HG03139 (cell line): ENCODE measurements at regions not wholly inside any gene's neighbourhood (a gene's known extent, or its start where the extent isn't known, plus 50 kb on each side); places are given as distances from the start of the nearest gene placed in this dataset.
"Not testable (repeated sequence)": the region's sequence is repeated elsewhere in the genome, so short reads cannot be mapped to it uniquely, and the experiment has no call there.

Source experiments
- ATAC-seq: cut with Tn5 transposase; IDR thresholded peaks from one replicate; pipeline ENCODE4 v1.9.1; 2021; ENCODE audit not compliant: unreplicated experiment

DNA sequence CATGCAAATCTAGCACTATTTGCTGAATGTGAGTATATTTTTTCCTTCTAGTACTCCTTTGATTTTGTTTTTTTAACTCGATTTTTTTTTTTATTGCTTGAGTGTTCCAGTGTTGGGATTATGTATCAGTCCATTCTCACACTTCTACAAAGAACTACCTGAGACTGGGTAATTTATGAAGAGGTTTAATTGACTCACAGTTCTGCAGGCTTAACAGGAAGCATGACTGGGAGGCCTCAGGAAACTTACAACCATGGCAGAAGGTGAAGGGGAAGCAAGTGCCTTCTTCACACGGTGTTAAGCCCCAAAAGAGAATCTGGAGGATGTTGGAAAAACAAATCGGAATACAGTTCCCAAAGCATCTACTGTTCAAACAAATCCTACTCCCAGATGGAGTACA lies 69.1 kb downstream of the ZNF518B start:
- not testable (repeated sequence) for ATAC-seq

DNA sequence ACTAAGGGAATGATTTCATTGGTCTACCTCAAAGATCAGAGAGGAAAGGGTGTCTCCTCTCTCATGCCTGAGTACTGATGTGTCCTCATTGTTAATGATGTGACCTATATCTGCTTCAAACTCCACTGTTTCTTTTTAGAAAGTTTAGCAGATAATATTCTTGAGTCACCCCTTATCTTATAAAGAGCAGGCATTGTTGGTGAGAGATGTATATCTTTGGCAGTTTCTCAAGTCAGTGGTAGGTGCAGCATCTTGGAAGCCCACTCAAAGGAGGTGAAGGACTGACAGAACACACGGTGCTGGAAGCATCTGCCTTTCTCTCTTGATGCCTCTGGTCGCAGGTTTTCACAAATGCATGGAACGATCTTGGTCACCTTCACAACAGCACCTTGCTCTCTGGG lies 71.2 kb downstream of the ZNF518B start:
- no peak for ATAC-seq

DNA sequence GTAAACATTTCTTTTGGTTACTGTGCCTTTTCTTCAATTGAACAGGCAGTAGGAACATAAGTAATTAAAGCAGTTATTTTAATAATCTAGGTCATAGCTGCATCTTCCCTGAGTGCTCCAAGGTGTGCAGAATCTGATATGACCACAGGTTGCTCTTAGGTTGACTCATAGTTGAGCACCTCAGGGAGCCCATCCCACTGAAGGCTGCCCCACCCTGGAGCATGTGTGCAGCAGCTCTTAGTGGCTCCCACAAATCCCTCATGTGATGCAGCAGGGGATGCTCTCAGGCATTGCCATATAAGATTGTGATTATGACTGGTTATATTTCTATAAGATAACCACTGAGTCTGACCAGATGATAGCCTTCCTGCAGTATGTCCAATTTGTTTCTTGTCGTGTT lies 72.3 kb downstream of the ZNF518B start:
- no peak for ATAC-seq

DNA sequence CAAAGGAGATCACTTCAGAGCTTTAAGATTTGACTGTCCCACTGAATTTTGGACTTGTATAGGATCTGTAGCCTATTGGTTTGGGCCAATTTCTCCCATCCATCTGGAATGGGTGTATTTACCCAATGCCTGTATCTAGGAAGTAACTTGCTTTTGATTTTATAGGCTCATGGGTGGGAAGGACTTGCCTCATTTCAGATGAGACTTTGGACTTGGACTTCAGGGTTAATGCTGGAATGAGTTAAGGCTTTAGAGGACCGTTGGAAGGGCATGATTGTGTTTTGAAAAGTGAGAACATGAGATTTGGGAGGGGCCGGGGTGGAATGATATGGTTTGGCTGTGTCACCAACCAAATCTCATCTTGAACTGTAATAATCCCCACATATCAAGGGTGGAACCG lies 73.8 kb downstream of the ZNF518B start:
- ATAC-seq, result no peak

DNA sequence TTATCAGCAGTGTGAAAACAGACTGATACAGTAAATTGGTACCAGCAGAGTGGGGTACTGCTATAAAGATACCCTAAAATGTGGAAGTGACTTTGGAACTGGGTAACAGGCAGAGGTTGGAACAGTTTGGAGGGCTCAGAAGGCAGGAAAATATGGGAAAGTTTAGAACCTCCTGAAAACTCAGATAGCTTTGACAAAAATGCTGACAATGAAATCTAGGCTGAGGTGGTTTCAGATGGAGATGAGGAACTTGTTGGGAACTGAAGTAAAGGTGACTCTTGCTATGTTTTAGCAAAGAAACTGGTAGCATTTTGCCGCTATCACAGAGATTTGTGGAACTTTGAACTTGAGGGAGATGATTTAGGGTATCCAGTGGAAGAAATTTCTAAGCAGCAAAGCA lies 75.1 kb downstream of the ZNF518B start:
- not testable (repeated sequence) for ATAC-seq

DNA sequence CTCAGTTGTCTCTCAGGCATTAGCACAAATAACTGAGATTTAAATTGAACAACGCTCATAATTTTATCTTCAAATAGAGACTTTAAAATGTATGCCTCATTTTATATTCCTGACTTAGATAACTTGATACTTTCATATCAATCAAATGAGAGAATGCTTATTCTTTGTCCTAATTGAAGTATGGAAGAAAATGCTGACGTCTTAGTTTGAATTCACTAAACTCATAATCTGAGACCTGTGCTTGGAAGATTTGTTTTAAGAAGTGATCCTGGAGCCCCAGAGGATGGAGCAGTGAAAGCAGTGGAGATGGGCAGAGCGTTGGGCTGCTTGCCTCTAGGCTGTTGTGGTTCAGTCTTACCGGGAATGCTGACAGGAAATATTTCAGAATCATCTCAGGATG lies 76.1 kb downstream of the ZNF518B start:
- no peak for ATAC-seq

DNA sequence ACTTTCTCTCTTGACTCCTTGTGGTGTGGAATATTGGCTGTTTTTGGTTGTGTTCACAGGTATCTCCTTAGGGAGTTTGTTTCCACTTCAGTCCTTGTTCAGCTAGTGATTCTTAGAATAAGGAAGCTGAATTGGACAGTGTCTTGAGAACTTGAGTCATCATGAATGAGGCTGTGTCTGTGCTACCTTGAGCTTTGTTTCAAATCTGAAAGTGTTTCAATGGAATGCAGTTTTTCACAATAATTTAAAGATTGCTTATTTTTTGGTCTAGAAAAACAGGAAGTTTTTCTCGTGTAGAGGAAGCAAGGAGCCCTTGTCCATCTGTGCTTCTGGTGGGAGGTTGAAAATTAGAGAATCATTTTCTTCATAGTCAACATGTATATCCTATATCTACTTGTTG lies 76.5 kb downstream of the ZNF518B start:
- ATAC-seq, result no peak

DNA sequence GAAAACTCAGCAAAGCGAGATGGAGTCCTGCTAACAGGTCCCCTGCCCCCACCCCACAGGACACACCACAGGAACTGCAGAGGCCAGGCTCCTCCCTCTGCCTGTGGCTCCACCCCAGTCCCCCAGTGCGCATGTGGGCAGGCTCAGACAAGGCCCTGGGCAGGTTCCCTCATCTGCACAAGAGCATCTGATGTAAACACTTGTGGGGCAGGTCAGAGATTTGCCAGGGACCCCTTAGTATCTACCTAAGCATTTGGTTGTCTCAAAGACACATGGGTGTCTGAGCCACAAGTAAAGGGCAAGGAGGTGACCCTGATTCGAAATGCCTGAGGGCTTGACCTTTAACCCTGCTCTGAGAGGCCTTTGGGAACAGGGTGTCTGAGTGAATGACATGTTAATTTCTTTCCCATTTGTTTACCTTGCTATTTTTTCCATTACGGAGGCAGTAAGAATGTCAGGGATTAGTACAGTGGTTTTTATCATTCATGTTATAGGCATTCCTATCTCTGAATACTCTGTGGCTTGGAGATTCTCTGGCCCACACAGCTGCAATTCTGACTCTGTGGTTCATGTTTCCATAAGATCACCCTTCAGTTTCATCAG lies 85.3 kb downstream of the ZNF518B start:
- no peak for ATAC-seq

DNA sequence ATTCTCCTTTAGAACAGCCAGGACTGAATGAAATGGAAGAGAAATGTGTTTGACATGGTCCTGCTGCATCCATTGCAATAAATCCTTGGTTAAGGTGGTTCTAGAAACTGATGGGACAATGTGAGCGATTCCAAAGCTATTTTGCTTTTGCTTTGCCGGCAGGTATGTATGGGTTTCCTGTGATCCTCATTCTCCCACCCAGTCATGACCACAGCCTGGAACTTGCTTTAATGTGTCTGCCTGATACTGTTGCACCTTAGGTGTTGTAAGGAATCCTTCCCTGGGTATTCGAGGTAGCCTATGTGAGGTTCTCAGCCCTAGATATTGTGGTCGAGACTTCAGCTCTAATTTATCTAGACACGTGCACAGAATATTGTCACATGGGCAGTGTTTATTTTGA lies 86.1 kb downstream of the ZNF518B start:
- ATAC-seq, result no peak

DNA sequence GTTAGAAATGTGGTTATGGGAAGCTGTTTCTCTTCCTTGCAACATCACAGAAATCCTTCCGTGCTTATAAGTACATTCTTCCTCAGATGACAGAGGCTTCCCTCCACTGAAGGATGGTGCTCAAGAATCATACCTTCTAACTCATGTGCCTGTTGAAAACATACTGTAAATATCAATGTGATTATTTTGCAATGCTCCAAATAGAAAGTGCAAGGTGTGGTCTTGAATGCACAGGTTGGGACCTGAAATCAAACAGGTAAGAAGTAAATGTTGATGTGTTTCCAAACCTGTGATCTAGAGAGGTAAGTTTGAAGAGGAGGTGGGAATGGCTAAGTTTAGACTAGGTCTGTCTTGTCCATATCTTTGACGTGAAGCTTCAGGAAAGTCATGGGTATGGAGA lies 87.7 kb downstream of the ZNF518B start:
- no peak for ATAC-seq

DNA sequence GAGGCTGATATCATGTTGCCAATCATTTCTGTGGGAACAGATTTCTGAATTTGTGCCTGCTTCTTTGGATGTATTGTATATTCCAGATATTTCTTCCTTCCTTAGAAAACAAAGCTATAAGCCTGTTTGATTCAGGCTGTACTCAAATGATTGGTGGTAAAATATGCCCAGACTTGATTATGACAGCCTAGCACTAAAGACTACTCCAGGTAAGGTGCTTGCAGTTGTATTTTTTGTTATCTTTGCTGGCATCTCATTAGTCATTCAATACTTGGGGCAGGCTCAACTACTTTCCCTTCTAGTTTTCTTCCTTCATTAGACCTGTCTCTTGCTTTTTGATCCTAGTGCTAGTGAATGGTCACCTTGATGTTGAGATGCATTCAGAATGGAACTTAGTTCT lies 90.6 kb downstream of the ZNF518B start:
- ATAC-seq, result no peak

DNA sequence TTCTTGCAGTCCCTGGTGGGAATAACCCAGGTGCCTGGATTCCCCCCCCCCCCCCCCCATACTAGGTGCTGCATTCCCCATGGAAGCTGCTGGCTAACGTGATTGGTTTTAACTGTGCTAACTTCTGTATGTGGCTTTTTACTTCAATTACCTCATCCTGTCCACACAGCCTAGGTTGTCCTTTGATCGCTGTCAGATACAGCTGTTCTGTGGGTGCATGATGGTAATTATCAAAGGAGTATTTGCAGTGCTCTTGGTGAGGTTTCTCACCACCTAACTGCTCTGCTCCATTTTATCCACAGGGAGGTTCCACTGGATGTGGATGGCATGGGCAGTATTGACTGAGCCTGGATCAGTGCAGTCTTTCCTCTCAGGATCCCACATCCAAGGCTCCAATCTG lies 93.0 kb downstream of the ZNF518B start:
- ATAC-seq, result no peak

DNA sequence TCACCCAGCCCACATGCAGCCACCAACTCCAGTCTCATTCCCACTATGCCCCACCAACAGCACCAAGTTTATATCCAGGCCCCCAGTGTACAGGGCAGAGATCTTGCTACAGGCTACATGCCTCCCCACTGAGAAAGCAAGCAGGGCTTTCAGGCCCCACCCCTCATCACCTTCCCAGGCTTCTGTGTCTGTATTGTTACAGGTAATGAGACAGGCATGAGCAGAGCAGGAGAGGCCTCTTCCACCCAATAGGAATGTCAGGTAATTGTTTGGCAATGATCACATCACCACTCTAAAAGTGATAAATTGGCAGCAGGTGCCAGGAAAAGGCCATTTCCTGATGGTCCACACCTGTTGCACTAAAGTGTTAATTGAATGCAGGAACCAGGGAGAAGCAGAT lies 102.5 kb downstream of the ZNF518B start:
- no peak for ATAC-seq

DNA sequence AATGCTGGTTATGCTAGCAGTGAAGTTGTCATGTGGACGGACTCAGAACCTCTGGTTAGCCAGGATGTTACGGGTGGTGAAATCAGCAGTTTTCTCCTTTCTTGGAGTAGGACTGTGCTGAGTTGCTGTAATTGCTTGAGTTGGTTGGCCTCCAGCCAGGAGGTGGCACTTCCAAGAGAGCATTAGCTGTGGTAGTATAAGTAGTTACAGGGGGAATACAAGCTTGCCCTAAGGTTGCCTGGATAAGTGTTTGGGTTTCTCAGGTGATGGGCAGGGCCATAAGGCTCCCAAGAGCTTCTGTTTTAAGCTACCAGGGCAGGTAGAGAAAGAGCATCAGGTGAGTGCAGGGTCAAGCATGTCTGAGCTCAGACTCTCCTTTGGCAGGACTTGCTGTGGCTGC lies 103.0 kb downstream of the ZNF518B start:
- no peak for ATAC-seq

DNA sequence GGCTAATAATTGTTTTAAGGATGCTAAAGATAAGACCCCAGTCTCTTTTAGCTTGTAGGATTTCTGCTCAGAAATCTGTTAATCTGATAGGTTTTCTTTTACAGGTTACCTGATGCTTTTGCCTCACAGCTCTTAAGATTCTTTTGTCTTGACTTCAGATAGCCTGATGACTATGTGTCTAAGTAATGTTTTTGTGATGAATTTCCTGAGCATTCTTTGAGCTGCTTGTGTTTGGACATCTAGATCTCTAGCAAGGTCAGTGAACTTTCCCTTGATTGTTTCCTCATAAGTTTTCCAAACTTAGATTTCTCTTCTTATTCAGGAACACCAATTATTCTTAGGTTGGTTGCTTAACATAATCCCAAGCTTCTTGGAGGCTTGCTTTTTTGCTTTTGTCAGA lies 104.1 kb downstream of the ZNF518B start:
- ATAC-seq, result no peak

DNA sequence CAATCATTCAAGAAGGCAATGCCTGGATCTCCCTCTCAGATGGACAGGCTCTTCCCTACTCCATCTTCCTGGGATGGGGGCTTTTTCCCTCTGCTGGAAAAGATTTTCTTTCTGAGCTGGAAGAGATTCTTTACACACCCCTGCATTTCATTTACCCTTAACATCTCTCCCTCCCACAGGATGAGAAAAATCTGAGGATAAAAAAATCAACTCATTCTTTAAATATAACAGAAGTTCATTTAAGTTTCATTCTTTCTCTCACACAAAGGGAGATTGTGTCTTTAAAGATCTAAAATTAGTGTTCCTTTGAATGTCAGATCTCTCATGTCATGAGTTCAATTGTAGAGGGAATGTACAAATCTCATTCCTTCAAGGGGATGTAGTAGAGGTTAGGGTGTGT lies 109.0 kb downstream of the ZNF518B start:
- no peak for ATAC-seq

DNA sequence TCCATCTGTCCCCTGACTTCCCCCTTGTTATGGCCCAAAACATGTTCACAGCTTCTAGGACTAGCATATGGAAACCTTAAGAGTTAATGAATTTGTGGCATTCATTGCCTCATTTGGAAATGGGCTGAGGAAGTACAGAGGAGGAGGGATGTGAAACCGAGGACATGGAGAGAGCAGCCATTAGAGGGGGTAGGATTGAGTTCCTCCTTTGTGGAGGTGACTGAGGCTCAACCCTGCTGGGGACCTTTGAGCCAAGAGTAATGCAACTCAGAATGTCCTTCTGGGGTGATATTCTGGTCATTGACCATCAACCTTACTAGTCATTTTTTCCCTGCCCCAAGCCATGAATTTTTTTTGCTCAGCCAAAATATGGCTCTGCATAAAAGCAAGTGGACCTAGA lies 109.4 kb downstream of the ZNF518B start:
- ATAC-seq, result no peak

DNA sequence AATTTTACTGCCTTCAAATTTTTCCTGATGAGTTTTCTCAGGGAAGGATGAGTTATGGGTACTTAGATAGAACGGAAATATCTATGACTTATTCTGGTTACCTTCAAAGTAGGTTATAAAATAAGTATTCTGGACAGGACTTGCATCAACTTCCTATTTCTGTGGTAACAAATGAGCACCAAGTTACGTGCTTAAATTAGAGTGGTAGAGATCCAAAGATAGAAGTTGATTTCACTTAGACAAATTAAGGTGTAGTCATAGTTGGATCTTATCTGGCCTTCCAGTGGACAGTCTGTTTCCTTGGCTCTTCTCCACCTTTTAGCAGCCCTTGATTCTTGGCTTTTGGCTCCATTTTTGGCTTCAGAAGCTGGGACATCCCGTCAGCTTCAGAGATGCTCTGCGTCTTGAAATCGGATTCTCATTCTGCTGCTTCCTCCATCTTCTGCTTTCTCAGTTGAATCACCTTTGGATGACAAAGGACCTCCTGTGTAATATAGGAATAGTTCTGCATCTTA lies 109.9 kb downstream of the ZNF518B start:
- no peak for ATAC-seq

DNA sequence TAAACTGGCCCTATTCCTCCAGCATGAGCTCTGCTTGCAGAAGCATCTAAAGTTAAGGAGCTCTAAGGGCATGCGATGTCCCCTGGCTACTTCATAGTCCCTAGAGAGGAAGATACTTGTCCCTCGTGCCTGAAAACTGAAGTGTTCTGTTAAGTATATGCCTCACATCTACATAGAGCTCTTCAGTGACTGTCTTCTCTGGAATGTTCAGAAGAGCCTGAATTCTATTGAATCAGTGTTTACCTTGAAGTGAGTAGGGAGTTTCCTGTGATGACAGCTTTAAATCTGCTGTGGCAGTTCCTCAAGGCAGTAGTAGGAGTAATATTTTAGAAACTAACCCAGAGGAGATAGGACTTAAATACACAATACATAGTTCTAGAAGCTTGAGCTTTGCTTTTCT lies 111.2 kb downstream of the ZNF518B start:
- no peak for ATAC-seq

DNA sequence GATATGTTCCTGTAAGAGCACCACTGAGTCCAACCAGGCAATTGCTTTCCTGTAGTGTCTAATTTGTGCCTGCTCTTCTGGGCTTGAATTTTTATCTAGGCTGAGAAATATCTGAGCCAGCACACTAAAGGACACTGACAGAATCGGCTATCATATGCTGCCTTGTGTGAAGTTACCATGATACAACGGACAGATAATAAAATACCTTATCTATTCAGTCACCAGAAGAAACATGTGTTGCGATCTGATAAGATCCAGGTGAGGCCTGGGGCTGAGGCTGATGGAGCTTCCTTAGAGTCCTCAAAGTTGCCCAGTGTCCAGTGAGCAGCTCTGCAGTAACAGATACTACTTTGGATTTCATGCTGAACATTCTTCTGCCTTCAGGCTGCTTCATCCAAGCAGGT lies 111.8 kb downstream of the ZNF518B start:
- ATAC-seq, result no peak

DNA sequence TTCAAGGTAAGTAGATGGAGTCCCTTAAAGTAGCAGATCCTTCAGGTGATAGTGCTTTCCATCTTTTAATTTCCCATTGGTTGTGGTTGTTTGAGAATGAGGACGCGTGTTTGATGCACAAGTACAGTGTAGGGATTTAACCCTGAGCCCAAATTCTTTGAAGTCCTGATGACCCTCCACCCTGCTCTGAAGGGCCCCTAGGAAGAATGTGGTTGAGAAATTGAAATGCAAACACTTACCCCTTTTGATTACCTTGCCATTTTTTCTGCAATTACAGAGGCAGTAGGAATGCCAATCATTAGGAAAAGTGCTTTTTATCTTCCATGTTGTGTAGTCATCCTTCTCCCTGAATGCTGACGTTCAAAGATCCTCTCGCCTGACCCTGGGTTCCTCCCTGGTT lies 112.4 kb downstream of the ZNF518B start:
- no peak for ATAC-seq

DNA sequence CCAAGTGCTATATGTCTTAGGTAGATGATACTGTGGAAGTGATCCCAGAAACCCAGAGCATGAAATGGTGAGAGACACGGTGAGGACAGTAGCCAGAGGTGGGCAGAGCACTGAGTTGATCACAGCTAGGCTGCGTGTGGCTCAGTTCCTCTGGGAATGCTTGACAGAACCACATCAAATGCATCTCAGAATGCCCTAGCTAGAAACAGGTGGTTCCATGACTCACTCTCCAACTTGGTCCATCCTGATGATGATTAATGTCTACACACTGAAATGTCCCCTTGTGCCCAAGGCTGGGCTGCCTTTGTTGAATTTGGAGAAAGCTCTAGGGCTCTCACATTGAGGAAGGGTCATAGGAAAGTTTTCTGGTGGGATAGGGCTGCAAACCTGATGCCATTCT lies 113.6 kb downstream of the ZNF518B start:
- no peak for ATAC-seq

DNA sequence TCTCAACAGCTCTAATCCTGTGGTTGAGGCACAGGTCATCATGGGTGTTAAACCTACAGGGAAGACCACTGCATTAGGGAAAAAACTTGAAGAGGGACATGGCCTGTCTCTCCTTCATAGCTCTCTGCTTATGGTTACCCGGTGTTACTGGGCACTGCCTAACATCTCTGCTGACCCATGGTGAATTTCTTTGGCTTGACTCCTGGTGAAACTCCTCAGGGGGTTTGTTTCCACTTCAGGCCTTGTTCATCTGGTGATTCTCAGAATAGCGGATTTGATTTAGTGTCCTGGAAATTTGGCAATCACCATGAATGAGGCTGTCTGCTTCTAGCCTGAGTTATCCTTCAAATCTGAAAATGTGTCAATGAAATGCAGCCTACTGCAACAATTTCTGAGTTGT lies 114.4 kb downstream of the ZNF518B start:
- no peak for ATAC-seq

DNA sequence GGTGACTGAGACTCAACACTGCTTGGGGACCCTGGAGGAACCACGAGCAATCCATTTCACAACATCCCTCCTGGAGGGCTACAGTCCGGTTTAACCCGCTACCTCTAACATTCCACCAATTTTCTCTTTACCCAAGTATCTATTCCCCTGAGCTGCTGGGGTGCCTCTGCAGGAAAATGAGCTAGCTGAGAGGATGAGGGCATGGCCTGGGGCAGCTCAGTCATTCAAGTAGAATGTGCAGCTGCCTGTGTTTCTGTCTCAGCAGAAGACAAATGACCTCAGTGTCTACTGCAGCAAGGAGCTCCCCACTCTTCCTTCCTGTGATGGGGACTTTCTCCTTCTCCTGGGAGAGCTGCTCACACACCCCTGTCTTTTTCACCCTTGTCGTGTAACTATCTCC lies 120.8 kb downstream of the ZNF518B start:
- ATAC-seq, result no peak
